ENCODE measurements at regions not wholly inside any gene's neighbourhood (a gene's known extent, or its start where the extent isn't known, plus 50 kb on each side); places are given as distances from the start of the nearest gene placed in this dataset.

DNA sequence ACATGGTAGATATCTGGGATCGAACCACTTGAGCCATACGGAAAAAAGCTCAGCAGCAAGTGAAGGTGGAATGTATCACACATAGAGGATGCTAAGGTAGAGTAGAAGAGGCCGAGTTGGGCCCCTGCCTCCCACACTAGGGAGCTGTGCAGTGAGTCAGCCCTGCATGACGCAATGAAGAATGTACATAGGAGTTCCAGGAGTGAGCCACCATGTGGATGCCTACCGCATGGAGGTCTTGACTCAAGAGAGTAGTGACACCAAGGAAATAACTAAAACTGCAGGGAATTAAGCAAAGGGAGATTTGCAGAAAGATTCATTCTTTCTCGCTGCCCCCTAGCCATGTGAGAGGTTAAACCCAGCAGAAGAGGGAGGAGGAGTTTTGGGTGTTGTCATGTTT lies 389.6 kb upstream of the IGFBP7 start:
- no peaks in the 10 kb centered on the region for H3K36me3 ChIP-seq (ENCODE audit: control insufficient read depth, low read length)
- no peaks in the 10 kb centered on the region for H3K9me2 ChIP-seq (replicated peaks; ENCODE audit: control insufficient read depth, low read length)
- no peaks in the 10 kb centered on the region for H3K4me1 ChIP-seq (ENCODE audit: control insufficient read depth, low read length)
- H4K20me1 ChIP-seq (ENCODE audit: control insufficient read depth, insufficient read depth, low read depth, low read length) = no peaks in the 10 kb centered on the region
- no peaks in the 10 kb centered on the region for H3K79me2 ChIP-seq (ENCODE audit: control insufficient read depth, low read length)
- TF ChIP-seq CTCF (IDR thresholded peaks at IDR 0.05; ENCODE audit: low read depth, low read length, poor library complexity, severe bottlenecking) = no peak
- no peak for TF ChIP-seq EZH2phosphoT487 (IDR thresholded peaks at IDR 0.05; ENCODE audit: borderline replicate concordance, low read length)
- no peak overlapping the region for H3K4me3 ChIP-seq (ENCODE audit: low read length)
- H3K27me3 ChIP-seq (ENCODE audit: control insufficient read depth, low read length) = no peaks in the 10 kb centered on the region
- H3K4me2 ChIP-seq (ENCODE audit: low read length) = no peak overlapping the region
- no peak overlapping the region for H3K27ac ChIP-seq (ENCODE audit: low read depth, low read length)
- H3K9me3 ChIP-seq (ENCODE audit: control insufficient read depth, insufficient read depth, low read length) = no peaks in the 10 kb centered on the region
- H3F3A ChIP-seq (ENCODE audit: control insufficient read depth, insufficient read depth) = no peaks in the 10 kb centered on the region

GRCh38 chr4:57498251-57498650 lies 388.1 kb upstream of the IGFBP7 start:
- no peaks in the 10 kb centered on the region for H3K79me2 ChIP-seq (ENCODE audit: control insufficient read depth, low read length)
- H3K9me2 ChIP-seq (replicated peaks; ENCODE audit: control insufficient read depth, low read length) = no peaks in the 10 kb centered on the region
- TF ChIP-seq CTCF (IDR thresholded peaks at IDR 0.05; ENCODE audit: low read depth, low read length, poor library complexity, severe bottlenecking) (no peak), EZH2phosphoT487 (IDR thresholded peaks at IDR 0.05; ENCODE audit: borderline replicate concordance, low read length) (no peak)
- no peaks in the 10 kb centered on the region for H3K36me3 ChIP-seq (ENCODE audit: control insufficient read depth, low read length)
- H3F3A ChIP-seq (ENCODE audit: control insufficient read depth, insufficient read depth) = no peaks in the 10 kb centered on the region
- no peaks in the 10 kb centered on the region for H3K27me3 ChIP-seq (ENCODE audit: control insufficient read depth, low read length)
- no peak overlapping the region for H3K4me2 ChIP-seq (ENCODE audit: low read length)
- no peaks in the 10 kb centered on the region for H4K20me1 ChIP-seq (ENCODE audit: control insufficient read depth, insufficient read depth, low read depth, low read length)
- no peak overlapping the region for H3K4me3 ChIP-seq (ENCODE audit: low read length)
- H3K27ac ChIP-seq (ENCODE audit: low read depth, low read length) = no peak overlapping the region
- no peaks in the 10 kb centered on the region for H3K9me3 ChIP-seq (ENCODE audit: control insufficient read depth, insufficient read depth, low read length)
- H3K4me1 ChIP-seq (ENCODE audit: control insufficient read depth, low read length) = no peaks in the 10 kb centered on the region

DNA sequence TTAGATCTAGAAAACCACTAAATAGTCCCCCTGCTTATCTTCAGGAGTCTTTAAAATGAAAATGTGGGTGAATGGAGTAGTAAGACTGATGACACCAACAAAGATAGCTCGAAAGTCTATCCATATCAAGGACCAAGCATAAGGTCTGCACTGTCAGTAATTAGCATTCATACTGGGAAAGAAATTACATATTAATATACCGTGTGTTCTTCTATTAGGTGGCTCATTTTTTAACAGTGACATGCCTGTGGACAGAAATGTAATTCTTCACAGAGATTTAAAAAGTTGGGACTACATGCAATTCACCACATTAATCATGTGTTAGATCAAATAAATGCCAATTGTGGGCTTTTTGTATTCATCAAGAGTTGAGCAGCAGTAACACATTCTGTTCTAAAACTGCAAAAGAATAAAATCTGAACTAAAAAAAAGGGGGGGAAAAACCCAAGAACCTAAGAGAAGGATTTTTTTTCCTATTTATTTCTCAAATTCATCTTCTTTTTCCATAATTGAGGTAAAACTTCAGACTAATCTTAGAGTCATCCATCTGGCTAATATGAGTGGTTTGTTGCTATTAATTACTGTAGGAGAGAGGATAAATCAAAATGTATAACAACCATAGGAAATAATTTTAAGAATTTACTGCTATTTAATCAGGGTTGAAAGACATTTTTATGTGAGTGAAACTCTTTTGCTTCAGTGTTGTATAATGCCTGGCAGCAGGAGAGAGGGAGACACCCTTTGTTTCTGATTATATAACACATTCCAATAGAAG lies 386.7 kb upstream of the IGFBP7 start:
- no peaks in the 10 kb centered on the region for H4K20me1 ChIP-seq (ENCODE audit: control insufficient read depth, insufficient read depth, low read depth, low read length)
- no peak overlapping the region for H3K4me2 ChIP-seq (ENCODE audit: low read length)
- H3K79me2 ChIP-seq (ENCODE audit: control insufficient read depth, low read length) = no peaks in the 10 kb centered on the region
- H3K27me3 ChIP-seq (ENCODE audit: control insufficient read depth, low read length) = no peaks in the 10 kb centered on the region
- no peaks in the 10 kb centered on the region for H3K9me2 ChIP-seq (replicated peaks; ENCODE audit: control insufficient read depth, low read length)
- no peaks in the 10 kb centered on the region for H3K9me3 ChIP-seq (ENCODE audit: control insufficient read depth, insufficient read depth, low read length)
- TF ChIP-seq EZH2phosphoT487 (IDR thresholded peaks at IDR 0.05; ENCODE audit: borderline replicate concordance, low read length) = no peak
- TF ChIP-seq CTCF (IDR thresholded peaks at IDR 0.05; ENCODE audit: low read depth, low read length, poor library complexity, severe bottlenecking) = no peak
- H3F3A ChIP-seq (ENCODE audit: control insufficient read depth, insufficient read depth) = no peaks in the 10 kb centered on the region
- no peak overlapping the region for H3K27ac ChIP-seq (ENCODE audit: low read depth, low read length)
- no peaks in the 10 kb centered on the region for H3K36me3 ChIP-seq (ENCODE audit: control insufficient read depth, low read length)
- no peaks in the 10 kb centered on the region for H3K4me1 ChIP-seq (ENCODE audit: control insufficient read depth, low read length)
- H3K4me3 ChIP-seq (ENCODE audit: low read length) = no peak overlapping the region

Measured in DOHH2 (cell line).